ENCODE measurements at regions not wholly inside any gene's neighbourhood (a gene's known extent, or its start where the extent isn't known, plus 50 kb on each side); places are given as distances from the start of the nearest gene placed in this dataset.

- DNase-seq (ENCODE audit: extremely low read depth, low read depth), result no peak
- no peak for TF ChIP-seq CTCF (IDR thresholded peaks at IDR 0.05; ENCODE audit: low read depth, low read length)
Observed at GRCh38 chr22:46100401-46101105, 49.8 kb upstream of the PPARA start.
